ENCODE measurements at regions not wholly inside any gene's neighbourhood (a gene's known extent, or its start where the extent isn't known, plus 50 kb on each side); places are given as distances from the start of the nearest gene placed in this dataset.

DNA sequence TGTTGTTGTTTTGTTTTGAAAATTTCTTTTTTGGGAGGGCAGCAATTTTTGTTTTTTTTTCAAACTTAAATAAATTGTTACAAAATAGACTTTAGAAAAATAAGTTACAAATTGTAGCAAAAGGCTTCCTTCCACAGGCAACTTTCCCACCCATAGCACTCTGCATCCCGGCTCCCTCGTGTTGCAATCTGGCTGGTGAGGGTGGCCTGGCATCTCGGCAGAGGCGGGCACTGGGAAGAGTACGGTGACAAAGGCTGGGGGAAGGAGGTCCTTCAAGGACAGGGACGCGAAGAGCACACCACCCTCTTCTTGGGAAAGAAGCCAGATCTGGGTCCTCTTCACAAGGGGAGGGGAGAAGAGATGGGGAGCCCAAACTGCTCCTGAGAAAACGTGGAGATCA, 379.7 kb downstream of the OLFM4 start:
- no peak overlapping the region for H3K27ac ChIP-seq (ENCODE audit: low read length)
- no peaks in the 10 kb centered on the region for H3K27me3 ChIP-seq (ENCODE audit: control insufficient read depth, insufficient read depth)
- ATAC-seq (no peak), DNase-seq (no peak)
- intact Hi-C loops (cut with DNase I): no loop called here
- no peak overlapping the region for H3K4me3 ChIP-seq (ENCODE audit: low read length)
- no peaks in the 10 kb centered on the region for H3K4me1 ChIP-seq (ENCODE audit: control insufficient read depth, insufficient read depth, low read length)
- no peaks in the 10 kb centered on the region for H3K9me3 ChIP-seq (ENCODE audit: control insufficient read depth, low read length)
- 90% methylated on average over 8 of the region's 8 CpGs for WGBS

DNA sequence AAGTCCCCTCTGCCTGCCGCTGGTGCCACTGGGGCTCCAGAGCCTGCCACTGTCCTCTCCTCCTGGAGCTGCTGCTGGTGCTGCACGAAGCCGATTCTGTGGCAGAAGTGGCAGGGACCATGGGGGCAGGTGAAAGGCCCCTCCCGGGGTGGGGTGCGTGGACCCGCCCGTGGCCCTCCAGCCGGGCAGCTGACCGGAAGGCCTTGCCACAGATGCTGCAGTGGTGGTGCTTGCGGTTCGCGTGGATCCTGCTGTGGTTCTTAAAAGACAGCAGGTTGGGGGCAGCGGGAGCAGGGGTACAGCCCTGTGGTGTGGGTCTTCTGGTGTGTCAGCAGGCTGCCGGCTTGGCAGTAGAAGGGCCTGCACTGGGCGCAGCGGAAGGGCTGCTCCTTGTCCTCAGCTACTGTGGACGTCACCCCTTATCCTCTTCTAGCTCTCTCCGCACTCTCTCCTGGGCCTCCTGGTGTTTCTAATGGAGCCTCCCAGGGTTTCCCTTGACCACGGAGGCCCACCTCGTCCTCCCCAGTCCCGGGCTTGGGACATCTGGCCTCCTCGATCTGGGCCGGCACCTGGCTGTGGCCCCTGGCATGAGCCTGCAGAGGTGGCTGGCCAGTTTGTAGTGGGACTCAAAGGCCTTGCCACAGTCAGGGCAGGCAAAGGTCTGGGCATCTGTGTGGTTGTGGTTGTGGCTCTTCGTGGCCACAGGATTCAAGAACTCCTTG, 380.4 kb downstream of the OLFM4 start:
- Histone ChIP-seq H3K4me1 (ENCODE audit: control insufficient read depth, insufficient read depth, low read length) (no peaks in the 10 kb centered on the region), H3K27me3 (ENCODE audit: control insufficient read depth, insufficient read depth) (no peaks in the 10 kb centered on the region), H3K27ac (ENCODE audit: low read length) (no peak overlapping the region), H3K9me3 (ENCODE audit: control insufficient read depth, low read length) (no peaks in the 10 kb centered on the region), H3K4me3 (ENCODE audit: low read length) (no peak overlapping the region)
- 96% methylated on average over 24 of the region's 24 CpGs for WGBS
- ATAC-seq (peak in 1 of 2 donors; percentile 16), DNase-seq (peak in 2 of 3 donors; percentile 29 to 41)
- intact Hi-C loops (cut with DNase I): no loop called here

DNA sequence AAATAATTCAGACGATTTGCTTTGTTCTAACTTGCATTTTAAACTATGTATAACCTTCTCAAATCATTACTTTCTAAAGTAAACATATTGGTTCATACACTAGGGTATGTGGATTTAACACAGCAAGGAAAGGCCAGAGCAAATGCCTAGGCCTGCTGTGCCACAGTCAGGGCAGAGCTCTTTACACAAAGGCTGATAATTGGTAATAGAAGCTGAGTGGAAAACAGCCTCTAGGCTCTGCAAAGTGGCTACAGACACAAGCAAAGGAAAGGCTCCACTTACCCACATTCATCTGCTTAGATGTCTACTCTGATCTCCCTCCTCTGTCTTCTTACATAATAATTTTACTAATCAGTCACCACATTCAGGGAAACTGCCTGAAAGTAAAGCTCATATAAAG, 382.9 kb downstream of the OLFM4 start:
- WGBS: 63% methylated on average over 1 of the region's 1 CpG
- ATAC-seq (no peak), DNase-seq (no peak)
- intact Hi-C loops (cut with DNase I): no loop called here
- H3K27me3 ChIP-seq (ENCODE audit: control insufficient read depth, insufficient read depth): no peaks in the 10 kb centered on the region
- no peaks in the 10 kb centered on the region for H3K4me1 ChIP-seq (ENCODE audit: control insufficient read depth, insufficient read depth, low read length)
- no peak overlapping the region for H3K27ac ChIP-seq (ENCODE audit: low read length)
- H3K4me3 ChIP-seq (ENCODE audit: low read length): no peak overlapping the region
- H3K9me3 ChIP-seq (ENCODE audit: control insufficient read depth, low read length): no peaks in the 10 kb centered on the region

DNA sequence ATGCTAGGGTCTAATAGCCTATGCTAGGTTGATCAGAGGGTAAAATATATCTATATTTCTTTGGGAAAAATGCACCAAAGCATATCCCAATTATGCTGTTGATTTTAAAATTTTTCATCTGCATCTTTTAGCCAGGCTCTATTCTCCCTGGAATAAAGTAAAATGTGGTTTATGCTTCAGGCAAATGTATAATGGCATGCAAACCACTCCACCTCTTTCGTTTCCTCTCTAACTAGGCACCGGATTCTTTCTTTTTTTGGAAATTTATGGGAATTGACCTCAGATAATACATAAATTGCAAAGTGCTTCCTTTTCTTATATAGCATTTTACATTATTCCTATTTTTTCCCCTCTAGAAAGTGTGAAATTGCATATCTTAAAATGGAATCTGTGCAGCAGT, 386.5 kb downstream of the OLFM4 start:
- Histone ChIP-seq H3K27me3 (ENCODE audit: control insufficient read depth, insufficient read depth) (no peaks in the 10 kb centered on the region), H3K4me1 (ENCODE audit: control insufficient read depth, insufficient read depth, low read length) (no peaks in the 10 kb centered on the region), H3K27ac (ENCODE audit: low read length) (no peak overlapping the region), H3K4me3 (ENCODE audit: low read length) (no peak overlapping the region), H3K9me3 (ENCODE audit: control insufficient read depth, low read length) (no peaks in the 10 kb centered on the region)
- intact Hi-C loops (cut with DNase I): no loop called here
- 81% methylated on average over 2 of the region's 2 CpGs for WGBS
- ATAC-seq (no peak), DNase-seq (no peak)

DNA sequence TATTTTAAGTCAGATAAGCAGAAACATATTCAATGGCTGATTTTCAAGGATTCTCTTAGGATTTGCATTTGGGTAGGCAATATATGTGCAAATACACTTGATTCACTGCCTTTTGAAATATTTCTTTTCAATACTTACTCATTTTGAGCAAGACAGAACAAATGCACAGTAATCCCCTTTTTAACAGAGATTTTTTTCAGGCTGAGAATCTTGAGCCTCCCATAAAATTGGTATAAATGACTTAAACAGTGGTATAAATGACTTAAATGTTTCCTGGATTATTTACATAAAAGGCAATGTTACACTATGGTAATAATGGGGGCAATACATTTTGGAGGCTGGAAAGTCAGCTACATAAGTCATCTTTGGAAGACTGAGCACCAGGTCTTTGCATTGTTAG, 389.0 kb downstream of the OLFM4 start:
- DNase-seq (no peak), ATAC-seq (no peak)
- intact Hi-C loops (cut with DNase I): no loop called here
- H3K4me1 ChIP-seq (ENCODE audit: control insufficient read depth, insufficient read depth, low read length): no peaks in the 10 kb centered on the region
- no peak overlapping the region for H3K27ac ChIP-seq (ENCODE audit: low read length)
- no peak overlapping the region for H3K4me3 ChIP-seq (ENCODE audit: low read length)
- no peaks in the 10 kb centered on the region for H3K9me3 ChIP-seq (ENCODE audit: control insufficient read depth, low read length)
- H3K27me3 ChIP-seq (ENCODE audit: control insufficient read depth, insufficient read depth): no peaks in the 10 kb centered on the region

DNA sequence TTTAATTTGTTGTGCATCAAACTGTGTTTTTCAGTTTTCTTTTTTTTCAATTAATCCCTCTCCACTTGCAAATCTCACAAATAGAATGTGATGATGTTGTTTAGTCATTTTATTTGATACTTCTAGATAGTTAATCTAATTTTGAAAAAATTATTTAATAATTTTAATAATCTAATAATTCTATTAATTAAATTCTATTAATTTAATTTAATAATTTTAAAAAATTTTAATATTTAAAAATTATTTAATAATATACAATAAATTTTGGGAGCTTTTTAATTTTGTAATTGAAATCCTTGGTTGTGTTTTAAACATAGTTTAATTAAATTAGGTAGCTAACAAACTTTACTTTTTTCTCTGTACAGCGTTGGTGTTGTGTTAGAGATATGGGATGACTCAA, 393.8 kb downstream of the OLFM4 start:
- intact Hi-C loops (cut with DNase I): no loop called here
- H3K9me3 ChIP-seq (ENCODE audit: control insufficient read depth, low read length): no peaks in the 10 kb centered on the region
- H3K27ac ChIP-seq (ENCODE audit: low read length): no peak overlapping the region
- H3K27me3 ChIP-seq (ENCODE audit: control insufficient read depth, insufficient read depth): no peaks in the 10 kb centered on the region
- no peak for DNase-seq
- WGBS: 81% methylated on average over 1 of the region's 1 CpG
- ATAC-seq: no peak
- no peak overlapping the region for H3K4me3 ChIP-seq (ENCODE audit: low read length)
- H3K4me1 ChIP-seq (ENCODE audit: control insufficient read depth, insufficient read depth, low read length): no peaks in the 10 kb centered on the region

DNA sequence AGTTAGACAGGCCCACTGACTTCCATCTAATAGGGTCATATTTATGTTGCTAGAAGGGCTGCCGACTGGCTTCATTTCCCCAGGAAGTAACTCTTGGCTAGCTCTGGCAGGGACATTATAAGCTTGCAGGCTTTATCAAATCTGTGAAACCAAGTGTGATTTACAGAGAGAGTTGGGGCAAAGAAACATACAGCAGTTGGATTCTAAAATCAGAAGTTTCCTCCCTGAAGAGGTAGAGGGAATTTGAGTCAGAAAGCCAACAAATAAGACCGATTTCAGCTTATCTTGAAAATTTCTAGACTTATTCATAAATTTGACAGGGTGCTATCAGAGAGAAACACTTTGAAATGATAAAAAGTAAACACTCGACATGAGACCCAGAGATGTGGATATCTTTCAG, 407.8 kb downstream of the OLFM4 start:
- ATAC-seq (no peak), DNase-seq (no peak)
- Histone ChIP-seq H3K4me3 (ENCODE audit: low read length) (no peak overlapping the region), H3K27me3 (ENCODE audit: control insufficient read depth, insufficient read depth) (no peaks in the 10 kb centered on the region), H3K4me1 (ENCODE audit: control insufficient read depth, insufficient read depth, low read length) (no peaks in the 10 kb centered on the region), H3K9me3 (ENCODE audit: control insufficient read depth, low read length) (no peaks in the 10 kb centered on the region), H3K27ac (ENCODE audit: low read length) (no peak overlapping the region)
- 14% methylated on average over 3 of the region's 3 CpGs for WGBS
- intact Hi-C loops (cut with DNase I): no loop called here

DNA sequence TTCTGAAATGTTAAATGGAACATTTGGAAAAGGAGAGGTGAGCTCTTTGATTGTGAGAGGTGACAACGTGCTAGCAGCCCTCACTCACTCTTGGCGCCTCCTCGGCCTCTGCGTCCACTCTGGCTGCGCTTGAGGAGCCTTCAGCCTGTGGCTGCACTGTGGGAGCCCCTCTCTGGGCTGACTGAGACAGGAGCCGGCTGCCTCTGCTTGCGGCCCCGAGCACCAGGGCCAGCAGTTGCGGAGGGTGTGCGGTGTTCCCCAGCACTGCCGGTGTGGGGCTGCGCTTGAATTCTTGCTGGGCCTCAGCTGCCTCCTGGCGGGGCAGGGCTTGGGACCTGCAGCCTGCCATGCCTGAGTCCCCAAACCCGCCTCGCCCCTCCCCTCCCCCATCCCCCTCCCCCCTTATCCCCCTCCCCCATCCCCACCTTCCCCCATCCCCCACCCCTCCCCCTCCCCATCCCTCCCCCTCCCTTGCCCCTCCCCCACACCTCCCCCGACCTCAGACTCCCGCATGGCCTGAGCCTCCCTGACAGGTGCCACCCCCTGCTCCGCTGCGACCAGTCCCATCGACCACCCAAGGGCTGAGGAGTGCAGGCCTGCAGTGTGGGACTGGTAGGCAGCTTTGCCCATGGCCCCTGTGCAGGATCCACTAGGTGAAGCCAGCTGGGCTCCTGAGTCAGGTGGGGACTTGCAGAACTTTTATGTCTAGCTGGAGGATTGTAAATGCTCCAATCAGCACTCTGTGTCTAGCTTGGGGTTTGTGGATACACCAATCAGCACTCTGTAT, 411.0 kb downstream of the OLFM4 start:
- no peaks in the 10 kb centered on the region for H3K9me3 ChIP-seq (ENCODE audit: control insufficient read depth, low read length)
- H3K27me3 ChIP-seq (ENCODE audit: control insufficient read depth, insufficient read depth): no peaks in the 10 kb centered on the region
- no peaks in the 10 kb centered on the region for H3K4me1 ChIP-seq (ENCODE audit: control insufficient read depth, insufficient read depth, low read length)
- DNase-seq (peak in 1 of 3 donors; percentile 24), ATAC-seq (no peak)
- H3K4me3 ChIP-seq (ENCODE audit: low read length): no peak overlapping the region
- 96% methylated on average over 20 of the region's 20 CpGs for WGBS
- no peak overlapping the region for H3K27ac ChIP-seq (ENCODE audit: low read length)
- intact Hi-C loops (cut with DNase I): no loop called here

DNA sequence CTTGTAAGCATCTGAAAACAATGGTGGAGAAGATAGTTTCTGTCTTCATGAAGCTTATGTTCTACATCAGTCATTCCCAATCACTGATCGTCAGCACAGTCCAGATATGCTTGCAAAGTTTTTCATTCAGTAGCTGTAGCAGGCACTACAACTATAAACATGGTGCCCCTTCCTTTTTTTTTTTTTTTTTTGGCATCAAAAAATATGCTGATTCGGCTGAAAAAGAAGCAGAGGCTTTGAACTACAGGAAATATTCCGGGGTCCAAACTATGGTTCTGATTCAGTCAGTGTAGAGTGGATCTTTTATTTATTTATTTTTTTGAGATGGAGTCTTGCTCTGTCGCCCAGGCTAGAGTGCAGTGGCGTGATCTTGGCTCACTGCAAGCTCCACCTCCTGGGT, 414.4 kb downstream of the OLFM4 start:
- no peaks in the 10 kb centered on the region for H3K27me3 ChIP-seq (ENCODE audit: control insufficient read depth, insufficient read depth)
- H3K9me3 ChIP-seq (ENCODE audit: control insufficient read depth, low read length): no peaks in the 10 kb centered on the region
- H3K27ac ChIP-seq (ENCODE audit: low read length): no peak overlapping the region
- 85% methylated on average over 5 of the region's 5 CpGs for WGBS
- no peak for DNase-seq
- intact Hi-C loops (cut with DNase I): no loop called here
- no peaks in the 10 kb centered on the region for H3K4me1 ChIP-seq (ENCODE audit: control insufficient read depth, insufficient read depth, low read length)
- H3K4me3 ChIP-seq (ENCODE audit: low read length): no peak overlapping the region
- ATAC-seq: no peak

DNA sequence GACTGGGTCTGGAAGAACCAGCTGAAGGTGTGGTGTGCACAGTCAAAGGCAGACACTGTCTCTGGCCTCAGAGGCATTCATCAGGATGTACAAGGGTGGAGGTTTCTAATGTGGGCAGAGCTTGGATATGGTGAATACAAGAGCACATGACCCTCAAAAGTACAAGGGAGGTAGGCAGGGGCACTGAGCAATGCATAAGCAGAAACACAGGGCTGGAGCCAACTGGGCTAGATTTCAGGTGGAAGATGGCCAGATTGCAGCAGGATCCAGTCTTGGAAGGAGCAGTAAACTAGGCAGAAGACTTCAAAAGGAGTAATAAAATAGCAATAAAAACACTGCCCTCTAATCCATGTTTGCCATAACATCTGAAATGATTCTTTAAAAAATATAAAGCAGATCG, 417.1 kb downstream of the OLFM4 start:
- no peak for DNase-seq
- no peaks in the 10 kb centered on the region for H3K9me3 ChIP-seq (ENCODE audit: control insufficient read depth, low read length)
- 80% methylated on average over 1 of the region's 1 CpG for WGBS
- no peak overlapping the region for H3K4me3 ChIP-seq (ENCODE audit: low read length)
- H3K4me1 ChIP-seq (ENCODE audit: control insufficient read depth, insufficient read depth, low read length): no peaks in the 10 kb centered on the region
- no peaks in the 10 kb centered on the region for H3K27me3 ChIP-seq (ENCODE audit: control insufficient read depth, insufficient read depth)
- intact Hi-C loops (cut with DNase I): no loop called here
- ATAC-seq: no peak
- no peak overlapping the region for H3K27ac ChIP-seq (ENCODE audit: low read length)

DNA sequence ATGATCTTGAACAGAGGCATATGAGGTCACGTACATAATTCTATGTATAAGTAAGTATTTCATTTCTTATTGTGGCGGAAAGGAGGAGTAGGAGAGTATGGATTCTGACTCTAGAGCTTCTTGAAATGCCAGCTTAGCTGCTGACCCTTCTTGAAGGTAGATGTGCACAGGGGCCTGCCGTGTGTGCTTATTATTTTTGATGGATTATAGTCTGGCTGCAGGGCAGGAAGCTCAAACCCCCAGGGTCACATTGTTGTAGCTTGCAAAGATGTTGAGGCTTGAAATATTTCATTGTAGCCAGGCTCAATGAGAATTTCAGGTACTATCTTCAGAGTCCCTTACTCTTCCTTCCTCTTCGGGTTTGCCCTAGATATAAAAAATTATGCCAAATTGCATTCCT, 418.8 kb downstream of the OLFM4 start:
- intact Hi-C loops (cut with DNase I): no loop called here
- 72% methylated on average over 4 of the region's 4 CpGs for WGBS

More for the DNA sequence above, 418.8 kb downstream of the OLFM4 start:
- Histone ChIP-seq H3K9me3 (ENCODE audit: control insufficient read depth, low read length) (no peaks in the 10 kb centered on the region), H3K27me3 (ENCODE audit: control insufficient read depth, insufficient read depth) (no peaks in the 10 kb centered on the region), H3K27ac (ENCODE audit: low read length) (no peak overlapping the region), H3K4me3 (ENCODE audit: low read length) (no peak overlapping the region), H3K4me1 (ENCODE audit: control insufficient read depth, insufficient read depth, low read length) (no peaks in the 10 kb centered on the region)
- no peak for ATAC-seq
- no peak for DNase-seq
